ENCODE measurements at regions not wholly inside any gene's neighbourhood (a gene's known extent, or its start where the extent isn't known, plus 50 kb on each side); places are given as distances from the start of the nearest gene placed in this dataset.

GRCh38 chr10:111831058-111831457 lies 352.5 kb downstream of the GPAM start:
- Histone ChIP-seq H3K27ac (no peak overlapping the region), H3K27me3 (no peaks in the 10 kb centered on the region), H3K4me3 (no peak overlapping the region), H3K9me3 (no peaks in the 10 kb centered on the region), H3K4me1 (no peaks in the 10 kb centered on the region), H3K36me3 (no peaks in the 10 kb centered on the region)
- intact Hi-C loops (cut with DNase I), result no loop called here
- ATAC-seq (no peak), DNase-seq (no peak)
- TF ChIP-seq, protein P1, sequence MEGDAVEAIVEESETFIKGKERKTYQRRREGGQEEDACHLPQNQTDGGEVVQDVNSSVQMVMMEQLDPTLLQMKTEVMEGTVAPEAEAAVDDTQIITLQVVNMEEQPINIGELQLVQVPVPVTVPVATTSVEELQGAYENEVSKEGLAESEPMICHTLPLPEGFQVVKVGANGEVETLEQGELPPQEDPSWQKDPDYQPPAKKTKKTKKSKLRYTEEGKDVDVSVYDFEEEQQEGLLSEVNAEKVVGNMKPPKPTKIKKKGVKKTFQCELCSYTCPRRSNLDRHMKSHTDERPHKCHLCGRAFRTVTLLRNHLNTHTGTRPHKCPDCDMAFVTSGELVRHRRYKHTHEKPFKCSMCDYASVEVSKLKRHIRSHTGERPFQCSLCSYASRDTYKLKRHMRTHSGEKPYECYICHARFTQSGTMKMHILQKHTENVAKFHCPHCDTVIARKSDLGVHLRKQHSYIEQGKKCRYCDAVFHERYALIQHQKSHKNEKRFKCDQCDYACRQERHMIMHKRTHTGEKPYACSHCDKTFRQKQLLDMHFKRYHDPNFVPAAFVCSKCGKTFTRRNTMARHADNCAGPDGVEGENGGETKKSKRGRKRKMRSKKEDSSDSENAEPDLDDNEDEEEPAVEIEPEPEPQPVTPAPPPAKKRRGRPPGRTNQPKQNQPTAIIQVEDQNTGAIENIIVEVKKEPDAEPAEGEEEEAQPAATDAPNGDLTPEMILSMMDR (IDR thresholded peaks at IDR 0.05), result no peak

DNA sequence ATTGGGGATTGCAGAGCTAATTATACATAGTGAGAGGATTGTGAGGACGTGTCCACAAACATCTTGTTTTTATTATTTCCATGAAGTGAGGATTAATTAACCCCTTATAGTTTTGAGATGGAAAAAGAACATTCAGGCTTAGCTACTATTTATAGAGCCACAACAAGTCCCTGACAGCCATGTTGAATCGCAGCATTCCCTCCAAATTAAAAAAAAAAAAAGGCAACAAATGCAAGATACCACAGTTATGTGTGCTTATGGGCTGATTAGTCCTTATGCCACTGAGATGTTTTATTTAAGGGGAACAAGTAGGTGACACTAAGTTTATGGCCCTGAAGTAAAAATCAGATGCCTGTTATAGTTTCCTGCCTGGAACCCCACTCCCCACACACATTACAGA lies 350.3 kb downstream of the GPAM start:
- DNase-seq, result no peak
- Histone ChIP-seq H3K9me3 (no peaks in the 10 kb centered on the region), H3K36me3 (no peaks in the 10 kb centered on the region), H3K4me1 (no peaks in the 10 kb centered on the region), H3K4me3 (no peak overlapping the region), H3K27me3 (no peaks in the 10 kb centered on the region), H3K27ac (no peak overlapping the region)
- ATAC-seq, result no peak
- intact Hi-C loops (cut with DNase I), result no loop called here
- TF ChIP-seq, protein P1 (IDR thresholded peaks at IDR 0.05), result no peak

DNA sequence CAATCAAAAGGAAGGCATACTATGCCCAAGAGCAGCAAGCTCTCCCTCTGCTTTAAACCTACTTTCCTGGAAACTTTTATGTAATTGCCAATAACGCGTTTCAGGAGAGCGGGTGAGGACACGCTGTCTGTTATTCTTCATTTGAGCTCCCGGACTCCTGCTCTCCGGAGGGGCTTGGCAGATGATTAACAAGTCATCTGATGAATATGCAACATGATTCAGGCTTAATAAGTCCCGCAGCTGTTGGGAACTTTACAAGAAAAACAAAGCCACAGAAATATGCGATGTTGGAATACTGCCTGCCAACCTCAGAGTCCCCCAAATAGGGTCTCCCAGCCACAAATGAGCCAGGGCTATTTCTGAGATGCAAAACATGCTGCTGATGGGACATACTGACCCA lies 348.0 kb downstream of the GPAM start:
- ATAC-seq (no peak), DNase-seq (peak in 1 of 4 donors; percentile 15)
- intact Hi-C loops (cut with DNase I), result no loop called here
- no peaks in the 10 kb centered on the region for H3K27me3 ChIP-seq
- H3K27ac ChIP-seq, result no peak overlapping the region
- H3K36me3 ChIP-seq, result no peaks in the 10 kb centered on the region
- no peaks in the 10 kb centered on the region for H3K9me3 ChIP-seq
- no peaks in the 10 kb centered on the region for H3K4me1 ChIP-seq
- TF ChIP-seq, protein P1 (IDR thresholded peaks at IDR 0.05), result no peak
- no peak overlapping the region for H3K4me3 ChIP-seq

DNA sequence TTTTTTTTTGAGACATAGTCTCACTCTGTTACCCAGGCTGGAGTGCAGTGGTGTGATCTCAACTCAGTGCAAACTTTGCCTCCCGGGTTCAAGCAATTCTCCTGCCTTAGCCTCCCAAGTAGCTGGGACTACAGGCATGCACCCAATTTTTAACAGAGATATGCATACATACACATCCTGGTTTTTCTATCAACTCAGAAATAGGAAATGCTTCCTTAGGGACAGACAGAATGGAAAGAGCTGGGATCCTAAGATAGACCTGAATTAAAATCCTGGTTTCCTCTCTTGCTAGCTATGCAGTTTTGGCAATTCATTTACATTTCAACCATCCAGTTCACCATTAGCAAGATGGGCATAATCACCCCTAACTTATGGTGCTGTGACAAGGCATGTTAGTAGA lies 347.5 kb downstream of the GPAM start:
- no peaks in the 10 kb centered on the region for H3K27me3 ChIP-seq
- no peaks in the 10 kb centered on the region for H3K36me3 ChIP-seq
- no peak overlapping the region for H3K4me3 ChIP-seq
- no peak for ATAC-seq
- no peaks in the 10 kb centered on the region for H3K9me3 ChIP-seq
- H3K4me1 ChIP-seq, result no peaks in the 10 kb centered on the region
- intact Hi-C loops (cut with DNase I), result no loop called here
- no peak for DNase-seq
- no peak overlapping the region for H3K27ac ChIP-seq
- TF ChIP-seq, protein P1 (IDR thresholded peaks at IDR 0.05), result no peak

- ATAC-seq (no peak), DNase-seq (no peak)
- TF ChIP-seq, protein P1 (IDR thresholded peaks at IDR 0.05), result no peak
- H3K36me3 ChIP-seq, result no peaks in the 10 kb centered on the region
- no peaks in the 10 kb centered on the region for H3K27me3 ChIP-seq
- no peaks in the 10 kb centered on the region for H3K4me1 ChIP-seq
- H3K4me3 ChIP-seq, result no peak overlapping the region
- intact Hi-C loops (cut with DNase I), result no loop called here
- no peaks in the 10 kb centered on the region for H3K9me3 ChIP-seq
- no peak overlapping the region for H3K27ac ChIP-seq
Measured at GRCh38 chr10:111836571-111836970, 347.0 kb downstream of the GPAM start.
